LNCAP (cell line): ENCODE measurements at regions not wholly inside any gene's neighbourhood (a gene's known extent, or its start where the extent isn't known, plus 50 kb on each side); places are given as distances from the start of the nearest gene placed in this dataset.

Experiments
- TF ChIP-seq, protein P1 (sequence below): fragments of 450-650 bp; IDR thresholded peaks from 2 replicates; pipeline ENCODE4 v1.5.1; 2017; ENCODE audit warnings: mild to moderate bottlenecking

DNA sequence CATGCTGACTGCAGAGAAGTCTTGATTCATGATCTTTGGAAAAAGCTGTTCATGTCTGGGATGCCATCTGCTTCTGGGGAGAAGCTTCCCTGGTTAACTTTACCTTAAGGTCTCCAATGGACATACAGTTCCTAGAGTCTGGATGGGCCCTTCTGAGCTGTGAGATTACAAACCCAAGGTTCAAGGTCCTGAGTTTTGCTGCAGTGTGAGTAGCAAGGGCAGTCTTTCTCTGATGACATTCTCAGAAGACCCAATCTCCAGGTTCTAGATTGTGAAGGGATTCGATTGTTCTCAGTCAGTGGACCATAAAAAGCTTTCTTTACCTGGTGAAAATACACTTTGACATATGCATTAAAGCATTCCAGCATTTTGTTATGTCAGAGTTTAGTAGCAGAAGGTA, 179.2 kb downstream of the AASDH start:
- TF ChIP-seq, protein P1, sequence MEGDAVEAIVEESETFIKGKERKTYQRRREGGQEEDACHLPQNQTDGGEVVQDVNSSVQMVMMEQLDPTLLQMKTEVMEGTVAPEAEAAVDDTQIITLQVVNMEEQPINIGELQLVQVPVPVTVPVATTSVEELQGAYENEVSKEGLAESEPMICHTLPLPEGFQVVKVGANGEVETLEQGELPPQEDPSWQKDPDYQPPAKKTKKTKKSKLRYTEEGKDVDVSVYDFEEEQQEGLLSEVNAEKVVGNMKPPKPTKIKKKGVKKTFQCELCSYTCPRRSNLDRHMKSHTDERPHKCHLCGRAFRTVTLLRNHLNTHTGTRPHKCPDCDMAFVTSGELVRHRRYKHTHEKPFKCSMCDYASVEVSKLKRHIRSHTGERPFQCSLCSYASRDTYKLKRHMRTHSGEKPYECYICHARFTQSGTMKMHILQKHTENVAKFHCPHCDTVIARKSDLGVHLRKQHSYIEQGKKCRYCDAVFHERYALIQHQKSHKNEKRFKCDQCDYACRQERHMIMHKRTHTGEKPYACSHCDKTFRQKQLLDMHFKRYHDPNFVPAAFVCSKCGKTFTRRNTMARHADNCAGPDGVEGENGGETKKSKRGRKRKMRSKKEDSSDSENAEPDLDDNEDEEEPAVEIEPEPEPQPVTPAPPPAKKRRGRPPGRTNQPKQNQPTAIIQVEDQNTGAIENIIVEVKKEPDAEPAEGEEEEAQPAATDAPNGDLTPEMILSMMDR: no peak

DNA sequence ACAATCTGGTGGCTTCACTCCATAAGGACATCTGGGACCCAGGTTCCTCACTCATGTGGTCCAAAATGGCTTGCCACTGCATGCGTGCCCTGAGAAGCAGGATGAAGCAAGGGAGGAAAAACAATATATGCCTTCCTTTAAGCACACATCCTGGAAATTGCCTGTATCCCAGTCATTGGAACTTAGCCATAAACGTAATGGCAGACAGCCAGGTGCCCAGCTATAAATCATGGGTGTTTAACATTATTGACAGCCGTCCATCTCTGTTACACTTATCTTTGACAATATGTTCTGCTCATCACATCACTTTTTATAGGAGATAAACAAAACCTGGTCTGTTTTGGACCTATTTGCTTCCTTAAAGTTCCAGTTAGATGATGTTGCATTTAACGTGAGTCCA, 181.0 kb downstream of the AASDH start:
- TF ChIP-seq, protein P1: no peak

DNA sequence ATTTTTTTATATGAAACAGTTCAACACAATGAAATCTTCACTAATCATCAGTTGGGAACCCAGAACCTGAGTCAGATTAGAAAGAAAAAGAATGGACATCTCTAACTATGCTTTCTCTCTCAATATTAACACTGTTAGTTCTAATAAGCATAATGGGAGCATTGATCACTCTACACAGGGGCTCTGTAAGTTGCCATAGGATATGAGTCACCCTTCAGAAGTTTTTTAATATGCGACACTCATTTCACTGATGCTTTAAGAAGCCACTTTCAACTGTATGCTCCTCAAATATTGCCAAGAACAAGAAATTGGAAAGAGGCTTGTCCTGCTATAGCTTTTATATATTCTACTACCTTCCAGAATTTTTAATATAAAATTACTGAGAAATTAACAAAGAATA, 187.0 kb downstream of the AASDH start:
- TF ChIP-seq, protein P1: no peak

DNA sequence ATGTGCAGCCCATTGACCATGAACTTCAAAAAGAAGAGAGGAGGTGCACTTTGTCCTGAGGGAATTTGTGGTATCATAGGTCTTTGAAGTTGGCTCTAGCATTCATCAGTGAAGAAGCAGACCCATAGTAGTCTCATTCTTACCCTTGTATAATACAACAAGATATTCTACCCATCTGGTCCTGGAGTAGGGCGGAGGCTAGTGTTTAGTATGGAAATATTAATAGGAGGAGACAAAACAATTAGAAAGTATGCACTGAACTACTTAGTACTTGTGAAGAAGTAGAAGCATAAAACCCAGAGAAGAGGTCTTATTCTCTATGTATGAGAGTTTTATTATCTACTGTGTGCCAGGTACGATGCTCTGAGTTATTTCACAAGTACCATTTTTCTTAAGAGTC, 189.0 kb downstream of the AASDH start:
- TF ChIP-seq, protein P1: no peak

DNA sequence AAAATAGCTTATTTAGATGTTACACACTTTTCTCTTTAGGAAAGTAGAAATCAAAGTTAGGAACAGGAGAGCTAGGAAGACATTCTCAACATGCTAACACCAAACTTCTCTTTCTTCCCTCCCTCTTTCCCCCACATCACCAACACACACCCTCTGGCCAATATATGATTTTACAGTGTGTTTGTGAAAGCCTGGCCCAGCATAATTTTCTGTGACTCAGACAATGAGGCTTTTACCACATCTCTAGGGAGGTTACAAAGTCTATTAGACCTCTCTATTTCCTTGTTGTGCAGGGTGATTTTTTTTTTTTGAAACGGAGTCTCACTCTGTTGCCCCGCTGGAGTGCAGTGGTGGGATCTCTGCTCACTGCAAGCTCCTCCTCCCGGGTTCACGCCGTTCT, 189.9 kb downstream of the AASDH start:
- TF ChIP-seq, protein P1: no peak

DNA sequence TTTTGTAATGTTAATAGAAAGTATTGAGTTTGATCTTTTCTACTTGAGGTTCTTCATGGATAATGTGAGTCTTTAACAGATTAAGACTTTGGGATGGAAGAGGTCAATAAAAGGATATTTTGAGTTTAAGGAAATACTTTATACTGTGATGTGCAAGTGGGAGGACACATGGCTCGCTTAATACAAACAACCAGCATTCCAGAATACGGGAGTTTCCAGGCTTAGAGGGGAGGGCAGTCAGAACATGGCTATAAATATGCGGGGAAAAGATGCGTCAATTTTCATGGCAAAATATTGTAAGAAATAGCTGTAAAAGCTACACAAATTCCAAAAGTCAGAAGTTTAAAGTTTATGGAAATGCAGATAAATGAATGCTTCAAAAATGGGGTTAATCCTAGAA, 192.3 kb downstream of the AASDH start:
- TF ChIP-seq, protein P1: no peak

DNA sequence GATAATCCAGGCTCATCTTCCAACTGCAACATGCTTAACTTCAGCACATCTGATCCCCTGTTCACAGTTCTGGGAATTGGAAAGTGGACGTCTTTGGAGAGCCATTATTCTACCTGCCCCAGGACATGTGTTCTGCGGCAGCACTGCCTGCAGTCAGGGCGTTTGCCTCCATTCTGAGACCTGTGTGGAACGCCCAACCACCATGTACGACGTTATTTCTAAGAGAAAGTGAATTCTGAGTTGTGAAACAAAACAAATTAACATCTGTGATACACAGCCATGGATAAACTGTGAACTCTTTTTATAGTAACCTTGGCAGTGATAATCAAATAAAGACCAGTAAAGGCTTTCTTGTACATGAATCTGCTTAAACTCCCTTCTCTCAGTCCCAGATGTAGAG, 195.8 kb downstream of the AASDH start:
- TF ChIP-seq, protein P1: no peak

DNA sequence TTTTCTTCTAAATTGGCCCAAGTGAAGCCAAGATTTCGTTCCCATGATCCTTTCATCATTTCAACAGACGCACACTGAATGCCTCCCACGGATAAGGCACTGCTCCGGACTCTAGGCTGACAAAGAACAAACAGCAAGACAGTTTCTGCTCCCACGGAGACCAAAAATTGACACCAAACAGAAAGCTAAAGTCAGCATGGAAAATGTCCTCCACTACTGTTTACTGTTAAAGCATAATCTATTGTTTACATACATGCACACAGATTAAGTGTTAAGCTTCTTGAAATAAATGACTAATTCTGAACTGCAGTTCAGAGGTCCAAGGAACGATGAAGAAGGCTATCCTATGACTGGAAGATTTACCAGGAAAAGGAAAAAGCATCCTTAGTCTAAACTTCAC, 199.6 kb downstream of the AASDH start:
- TF ChIP-seq, protein P1: no peak
